AG09319 (cell line): ENCODE measurements at regions not wholly inside any gene's neighbourhood (a gene's known extent, or its start where the extent isn't known, plus 50 kb on each side); places are given as distances from the start of the nearest gene placed in this dataset.

ENCODE experiments used
- DNase-seq: peaks from one replicate; pipeline ENCODE4 v3.0.0-alpha.2; 2010; ENCODE audit warnings: low read depth; ENCODE audit errors: extremely low read depth
- TF ChIP-seq, protein P1 (sequence below): IDR thresholded peaks from 2 replicates; pipeline ENCODE4 v1.5.1; 2011; ENCODE audit warnings: low read depth, mild to moderate bottlenecking, inconsistent platforms, low read length, moderate library complexity

DNA sequence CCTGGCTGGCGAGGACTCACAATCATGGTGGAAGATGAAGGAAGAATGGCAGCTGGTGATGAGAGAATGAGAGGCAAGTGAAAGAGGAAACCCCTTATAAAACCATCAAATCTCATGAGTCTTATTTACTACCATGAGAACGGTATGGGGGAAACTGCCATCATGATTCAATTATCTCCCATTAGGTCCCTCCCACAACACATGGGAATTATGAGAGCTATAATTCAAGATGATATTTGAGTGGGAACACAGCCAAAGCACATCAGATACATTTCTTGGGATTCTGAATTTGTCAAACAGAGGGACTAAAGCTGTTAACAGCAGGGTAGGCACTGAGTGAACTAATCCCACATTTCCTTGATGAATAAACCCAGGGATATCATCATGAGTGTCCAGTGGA, 116.2 kb upstream of the PLCB4 start:
- TF ChIP-seq, protein P1, sequence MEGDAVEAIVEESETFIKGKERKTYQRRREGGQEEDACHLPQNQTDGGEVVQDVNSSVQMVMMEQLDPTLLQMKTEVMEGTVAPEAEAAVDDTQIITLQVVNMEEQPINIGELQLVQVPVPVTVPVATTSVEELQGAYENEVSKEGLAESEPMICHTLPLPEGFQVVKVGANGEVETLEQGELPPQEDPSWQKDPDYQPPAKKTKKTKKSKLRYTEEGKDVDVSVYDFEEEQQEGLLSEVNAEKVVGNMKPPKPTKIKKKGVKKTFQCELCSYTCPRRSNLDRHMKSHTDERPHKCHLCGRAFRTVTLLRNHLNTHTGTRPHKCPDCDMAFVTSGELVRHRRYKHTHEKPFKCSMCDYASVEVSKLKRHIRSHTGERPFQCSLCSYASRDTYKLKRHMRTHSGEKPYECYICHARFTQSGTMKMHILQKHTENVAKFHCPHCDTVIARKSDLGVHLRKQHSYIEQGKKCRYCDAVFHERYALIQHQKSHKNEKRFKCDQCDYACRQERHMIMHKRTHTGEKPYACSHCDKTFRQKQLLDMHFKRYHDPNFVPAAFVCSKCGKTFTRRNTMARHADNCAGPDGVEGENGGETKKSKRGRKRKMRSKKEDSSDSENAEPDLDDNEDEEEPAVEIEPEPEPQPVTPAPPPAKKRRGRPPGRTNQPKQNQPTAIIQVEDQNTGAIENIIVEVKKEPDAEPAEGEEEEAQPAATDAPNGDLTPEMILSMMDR = no peak
- DNase-seq = no peak

DNA sequence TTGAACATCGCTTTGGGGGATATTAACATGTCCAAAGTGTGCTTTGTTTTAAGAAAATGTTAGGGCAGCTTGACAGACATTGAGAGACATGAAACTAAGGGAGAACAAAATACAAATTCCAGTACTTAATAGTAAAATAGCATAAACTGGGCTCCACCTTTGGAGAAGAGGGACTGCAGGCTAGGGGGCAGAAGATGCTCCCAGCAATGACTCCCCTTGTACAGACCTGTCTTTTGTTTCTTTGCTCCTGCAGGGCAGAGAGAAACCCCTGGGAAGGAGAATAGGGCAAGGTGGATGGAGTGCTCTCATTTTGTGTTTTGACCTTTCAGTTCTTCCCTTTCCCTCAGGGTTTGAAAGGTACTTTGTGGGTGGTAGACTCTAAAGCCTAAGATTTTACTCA, 115.6 kb upstream of the PLCB4 start:
- TF ChIP-seq, protein P1 = no peak
- DNase-seq = no peak

DNA sequence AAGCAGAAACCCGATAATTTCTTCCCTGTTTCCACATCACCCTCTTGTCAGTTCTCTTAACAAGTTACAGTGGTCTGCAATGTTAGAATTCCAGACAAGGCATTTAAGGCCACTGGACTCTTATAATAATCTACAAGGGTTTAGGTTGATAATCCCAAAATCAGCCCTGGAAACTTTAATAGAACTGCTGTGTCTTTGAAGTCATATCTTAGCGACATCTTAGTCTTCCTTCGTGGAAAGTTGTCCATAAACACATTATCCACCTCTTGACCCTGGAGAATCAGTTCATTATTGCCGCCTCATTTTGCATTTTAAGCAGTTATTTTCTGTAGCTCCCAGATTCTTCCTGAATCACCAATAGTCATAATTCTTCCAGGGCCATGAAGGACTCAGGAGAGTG, 108.6 kb upstream of the PLCB4 start:
- TF ChIP-seq, protein P1 = no peak
- no peak for DNase-seq

DNA sequence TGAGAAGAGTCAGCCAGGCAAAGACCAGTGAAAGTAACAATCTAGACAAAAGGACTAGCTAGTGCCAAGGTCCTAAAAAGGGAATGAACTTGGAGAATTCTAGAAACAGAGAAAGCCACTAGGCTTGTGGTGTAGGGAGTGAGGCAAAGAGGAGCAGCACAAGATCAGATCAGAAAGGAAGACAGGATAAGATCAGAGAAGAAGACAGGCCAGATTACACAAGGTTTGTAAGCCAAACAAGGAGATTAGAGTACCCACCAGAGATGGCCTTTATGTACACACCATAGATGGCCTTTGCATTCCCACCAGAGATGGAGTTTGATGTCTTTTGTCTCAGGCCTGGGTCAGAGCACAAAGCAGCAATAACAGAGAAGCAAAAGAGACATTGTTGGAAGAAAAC, 105.6 kb upstream of the PLCB4 start:
- TF ChIP-seq, protein P1 = no peak
- DNase-seq = no peak

DNA sequence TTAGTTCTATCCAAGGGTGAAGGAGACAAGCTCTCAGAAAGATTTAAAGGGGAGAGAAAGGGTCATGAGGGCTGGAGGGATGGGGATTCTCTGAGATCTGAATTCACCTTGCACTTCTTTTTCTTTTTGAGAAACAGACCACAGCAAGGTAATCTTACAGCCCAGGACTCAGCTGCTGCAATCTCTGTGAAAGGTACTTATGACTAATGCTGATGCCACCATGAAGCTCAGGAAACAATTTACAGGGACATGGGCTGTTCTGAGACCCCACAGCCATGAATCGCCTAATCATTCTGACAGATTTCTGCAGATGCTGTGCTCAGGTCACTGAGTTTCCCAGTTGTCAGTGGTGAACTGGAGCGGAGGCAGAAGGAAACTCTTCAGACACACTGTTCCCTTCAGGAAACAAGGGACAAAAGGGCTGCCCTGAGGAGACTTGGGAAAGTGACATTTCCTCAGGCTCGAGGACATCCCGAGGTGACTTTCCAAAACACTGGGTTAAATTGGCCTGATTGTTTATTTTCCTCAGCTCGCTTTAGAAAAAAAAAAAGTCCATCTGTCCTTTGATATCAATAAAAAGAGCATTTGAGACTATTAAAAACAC, 103.8 kb upstream of the PLCB4 start:
- no peak for DNase-seq
- TF ChIP-seq, protein P1 = no peak

DNA sequence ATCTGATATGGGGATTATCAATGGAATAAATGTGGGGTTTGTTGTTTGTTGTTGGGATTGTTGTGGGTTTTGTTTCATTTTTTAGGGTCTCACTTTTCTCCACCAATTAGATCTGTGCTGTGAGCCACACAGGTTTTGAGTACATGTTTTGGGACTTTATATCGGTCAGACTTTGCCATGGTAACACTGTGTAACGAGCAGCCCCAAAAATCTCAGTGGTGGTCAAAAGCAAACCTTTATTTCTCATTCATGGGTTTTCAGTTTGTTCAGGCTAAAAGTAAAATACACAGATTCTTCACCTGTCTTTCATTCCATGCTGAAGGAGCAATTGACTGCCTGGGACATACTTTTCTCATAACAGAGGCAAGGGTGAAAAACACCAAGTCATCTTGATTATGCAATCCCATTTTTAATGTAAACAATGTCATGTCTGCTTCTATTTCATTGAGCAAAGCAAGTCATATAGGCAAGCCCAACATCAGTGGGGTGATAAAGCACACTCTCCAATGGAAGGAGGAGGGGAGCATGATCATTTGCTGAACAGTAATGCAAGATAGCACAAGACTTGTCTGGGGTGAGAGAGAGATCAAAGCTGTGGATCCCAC, 101.1 kb upstream of the PLCB4 start:
- TF ChIP-seq, protein P1 = no peak
- no peak for DNase-seq

DNA sequence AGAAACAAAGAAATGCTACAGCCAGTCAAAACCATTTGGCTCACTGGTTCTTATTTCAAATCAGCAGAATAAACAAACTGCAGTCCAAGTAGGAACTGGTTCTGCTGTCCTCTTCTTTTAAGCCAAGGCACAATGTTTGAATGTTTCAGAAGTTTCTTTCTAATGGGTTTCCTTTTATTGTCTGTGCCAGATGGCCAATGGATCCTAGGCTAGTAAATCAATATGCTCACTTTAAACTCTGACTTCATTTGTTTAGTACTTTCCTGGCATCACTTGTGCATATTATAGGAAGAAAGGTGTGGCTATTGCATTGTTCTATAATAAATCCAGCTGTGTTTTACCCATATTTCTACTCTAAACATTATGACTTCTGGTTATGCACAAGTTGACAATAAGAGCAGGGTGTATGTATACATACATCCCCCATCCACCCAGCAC, 99.7 kb upstream of the PLCB4 start:
- TF ChIP-seq, protein P1 = no peak
- no peak for DNase-seq
